Subcutaneous abdominal adipose tissue (tissue), 5 donors: ENCODE measurements at regions not wholly inside any gene's neighbourhood (a gene's known extent, or its start where the extent isn't known, plus 50 kb on each side); places are given as distances from the start of the nearest gene placed in this dataset.

Source experiments
- H3K27ac ChIP-seq: one replicate; pipeline ENCODE4 v1.7.0; 2013; ENCODE audit warnings: low read depth, mild to moderate bottlenecking, inconsistent platforms, low read length, moderate library complexity
- H3K27me3 ChIP-seq, 5 donors: one replicate each; pipeline ENCODE4 v1.7.0; 2013; ENCODE audit warnings: low read length in 5 of 5, inconsistent platforms in 1 of 5; ENCODE audit not compliant: control insufficient read depth in 5 of 5, insufficient read depth in 4 of 5
- H3K36me3 ChIP-seq, 5 donors: one replicate each; pipeline ENCODE4 v1.7.0; 2013; ENCODE audit warnings: low read length in 5 of 5; ENCODE audit not compliant: control insufficient read depth in 5 of 5, insufficient read depth in 5 of 5
- H3K4me1 ChIP-seq, 5 donors: one replicate each; pipeline ENCODE4 v1.7.0; 2013; ENCODE audit warnings: low read length in 5 of 5, mild to moderate bottlenecking in 3 of 5, moderate library complexity in 1 of 5; ENCODE audit not compliant: control insufficient read depth in 5 of 5, insufficient read depth in 5 of 5
- H3K4me3 ChIP-seq, 5 donors: one replicate each; pipeline ENCODE4 v1.7.0; 2013; ENCODE audit warnings: low read length in 5 of 5, low read depth in 1 of 5
- H3K9ac ChIP-seq, 5 donors: one replicate each; pipeline ENCODE4 v1.7.0; 2013; ENCODE audit warnings: low read length in 5 of 5, mild to moderate bottlenecking in 4 of 5, moderate library complexity in 3 of 5
- H3K9me3 ChIP-seq, 5 donors: one replicate each; pipeline ENCODE4 v1.7.0; 2013; ENCODE audit warnings: low read length in 5 of 5; ENCODE audit not compliant: control insufficient read depth in 5 of 5
- donor health status: healthy.
- donor health status: healthy.
- donor health status: healthy.
- donor health status: healthy.
- donor health status: healthy.

DNA sequence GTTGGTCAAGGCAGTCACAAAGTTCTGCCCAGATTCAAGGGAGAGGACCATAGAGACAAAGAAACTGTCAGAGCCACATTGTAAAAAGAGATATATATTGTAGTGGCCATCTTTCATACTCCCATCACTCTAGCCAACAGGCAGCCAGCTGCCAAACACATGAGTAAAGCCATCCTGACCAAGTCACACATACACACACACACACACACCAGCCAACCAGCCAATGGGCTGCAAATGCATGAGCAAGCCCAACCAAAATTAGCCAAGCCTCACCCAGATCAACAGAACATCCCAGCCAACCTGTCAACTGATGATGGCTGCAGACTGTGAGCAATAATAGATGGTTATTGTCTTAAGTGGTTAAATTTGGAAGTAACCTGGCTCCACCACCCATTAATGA is 120.7 kb downstream of the SEC16B start:
- Histone ChIP-seq H3K27ac (no peak overlapping the region), H3K4me3 (no peak overlapping the region), H3K27me3 (no peaks in the 10 kb centered on the region), H3K9me3 (peaks cover 0 to 5% (median 0%) of the 10 kb centered on the region in 5 donors), H3K4me1 (no peaks in the 10 kb centered on the region), H3K36me3 (no peaks in the 10 kb centered on the region), H3K9ac (no peak overlapping the region)

DNA sequence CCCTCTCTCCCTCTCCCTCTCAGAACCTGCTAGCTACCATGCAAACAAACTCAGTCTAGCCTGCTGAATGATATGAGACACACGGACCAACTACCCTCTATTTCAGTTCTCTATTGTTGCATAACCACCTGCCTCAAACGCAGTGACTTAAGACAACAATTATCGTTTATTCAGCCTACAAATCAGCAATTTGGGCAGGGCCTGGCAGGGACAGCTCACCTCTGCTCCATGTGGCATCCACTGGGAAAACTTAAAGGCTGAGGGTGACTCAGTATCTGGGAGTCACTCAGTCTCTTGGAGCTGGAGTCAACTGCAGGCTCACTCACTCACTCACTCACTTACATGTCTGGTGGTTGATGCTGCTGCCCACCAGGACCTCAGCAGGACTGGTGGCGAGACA is 121.3 kb downstream of the SEC16B start:
- H3K9me3 ChIP-seq: peaks cover 0 to 5% (median 0%) of the 10 kb centered on the region in 5 donors
- no peaks in the 10 kb centered on the region for H3K4me1 ChIP-seq
- no peak overlapping the region for H3K4me3 ChIP-seq
- no peaks in the 10 kb centered on the region for H3K36me3 ChIP-seq
- no peak overlapping the region for H3K27ac ChIP-seq
- H3K27me3 ChIP-seq: no peaks in the 10 kb centered on the region
- no peak overlapping the region for H3K9ac ChIP-seq

DNA sequence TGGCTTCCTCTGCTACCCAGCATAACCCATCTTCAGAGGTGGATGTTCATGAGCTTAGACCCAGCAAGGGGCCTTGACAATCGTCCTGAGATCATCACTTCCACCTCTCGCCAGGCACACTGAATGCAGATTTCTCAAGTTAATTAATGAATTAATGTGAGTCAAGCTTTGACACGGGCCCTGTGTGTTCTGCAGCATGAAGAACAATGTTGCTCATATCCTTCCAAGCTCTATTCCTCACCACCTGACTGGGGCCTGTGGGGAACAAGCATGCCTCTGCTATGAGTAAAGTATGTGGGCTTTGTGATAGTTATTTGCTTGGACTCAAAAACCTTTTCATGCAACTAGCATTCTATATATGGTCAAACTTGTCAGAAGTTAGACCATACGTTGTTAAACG is 122.0 kb downstream of the SEC16B start:
- Histone ChIP-seq H3K9ac (no peak overlapping the region), H3K4me3 (no peak overlapping the region), H3K27me3 (no peaks in the 10 kb centered on the region), H3K36me3 (no peaks in the 10 kb centered on the region), H3K27ac (no peak overlapping the region), H3K4me1 (no peaks in the 10 kb centered on the region), H3K9me3 (peaks cover 0 to 5% (median 0%) of the 10 kb centered on the region in 5 donors)

DNA sequence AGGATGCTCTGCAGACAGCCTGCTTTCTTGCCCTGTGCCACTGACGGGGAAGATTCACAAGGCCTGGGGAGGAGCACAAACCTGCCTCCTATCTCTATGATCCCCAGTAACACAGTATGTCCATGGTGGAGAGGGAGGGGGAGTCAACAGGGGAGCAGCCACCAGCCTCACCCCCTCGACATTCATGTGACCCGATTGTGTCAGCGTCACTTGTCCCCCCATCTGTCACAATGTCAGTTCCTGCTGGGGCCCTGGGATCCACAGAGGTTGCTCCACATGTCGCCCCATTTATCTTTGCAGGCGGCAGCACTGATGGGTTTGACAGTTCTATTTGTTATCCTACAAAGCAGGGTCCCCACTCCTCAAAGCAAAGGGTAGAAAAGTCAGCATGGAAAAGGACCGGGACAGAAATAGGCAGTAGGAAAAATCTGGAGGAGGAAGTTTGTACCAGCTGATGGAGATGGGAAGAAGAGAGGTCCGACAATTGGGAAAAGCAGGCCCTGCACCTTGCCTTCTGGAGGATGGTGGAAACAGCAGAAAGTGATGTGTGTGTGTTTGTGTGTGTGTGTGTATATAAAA is 130.9 kb downstream of the SEC16B start:
- peaks cover 0 to 3% (median 0%) of the 10 kb centered on the region in 5 donors for H3K9me3 ChIP-seq
- no peak overlapping the region for H3K9ac ChIP-seq
- no peak overlapping the region for H3K27ac ChIP-seq
- H3K27me3 ChIP-seq: no peaks in the 10 kb centered on the region
- no peaks in the 10 kb centered on the region for H3K4me1 ChIP-seq
- H3K4me3 ChIP-seq: no peak overlapping the region
- H3K36me3 ChIP-seq: no peaks in the 10 kb centered on the region

DNA sequence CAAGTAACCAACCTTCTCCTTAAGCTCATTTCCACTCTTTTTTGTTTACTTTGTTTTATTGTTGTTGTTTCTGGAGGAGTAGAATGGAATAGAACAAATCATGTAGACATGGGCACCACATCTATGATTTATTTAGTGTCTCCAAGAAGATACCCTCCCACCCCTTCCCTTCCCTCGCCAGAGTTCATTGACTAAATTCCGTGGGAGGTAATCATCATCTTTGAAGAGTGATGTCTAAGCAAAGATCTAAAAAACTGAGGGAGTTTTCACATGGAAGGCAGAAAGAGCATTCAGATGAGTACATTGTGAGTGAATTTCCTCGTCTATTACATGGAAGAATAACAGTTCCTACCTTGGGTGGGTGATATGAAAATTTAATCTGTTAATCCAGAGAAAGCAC is 136.2 kb downstream of the SEC16B start:
- H3K36me3 ChIP-seq: no peaks in the 10 kb centered on the region
- no peak overlapping the region for H3K27ac ChIP-seq
- H3K9ac ChIP-seq: no peak overlapping the region
- no peak overlapping the region for H3K4me3 ChIP-seq
- no peaks in the 10 kb centered on the region for H3K4me1 ChIP-seq
- peaks cover 0 to 3% (median 3%) of the 10 kb centered on the region in 5 donors for H3K9me3 ChIP-seq
- no peaks in the 10 kb centered on the region for H3K27me3 ChIP-seq

DNA sequence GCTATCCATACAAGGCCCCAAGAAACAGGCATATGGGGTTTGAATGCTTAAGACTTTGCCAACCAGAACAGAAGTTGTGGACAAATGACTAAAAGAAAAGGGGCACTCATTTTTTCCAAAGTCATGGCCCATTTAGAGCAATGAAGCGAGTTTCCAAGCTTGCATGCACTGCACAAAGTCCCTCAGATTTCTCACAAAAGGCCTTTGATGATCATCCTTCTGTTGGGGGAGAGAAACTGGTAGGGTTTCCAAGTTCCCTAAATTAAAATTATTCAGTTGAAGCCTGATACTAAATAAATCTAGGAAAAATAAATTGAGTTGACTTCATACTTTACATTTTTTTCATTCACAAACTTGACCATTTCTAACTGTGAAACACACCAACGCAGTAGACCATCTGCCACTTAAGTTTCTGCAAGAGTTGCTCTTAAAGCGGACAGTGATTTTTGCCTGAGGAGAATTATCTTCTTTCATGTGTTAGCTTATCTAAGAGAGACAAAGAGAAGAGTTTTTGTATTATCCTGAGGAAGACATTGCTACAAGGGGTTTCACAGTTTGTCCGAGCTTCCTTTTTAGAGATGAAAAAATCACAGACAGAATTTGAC is 139.2 kb downstream of the SEC16B start:
- Histone ChIP-seq H3K9me3 (peaks cover 0 to 3% (median 3%) of the 10 kb centered on the region in 5 donors), H3K9ac (no peak overlapping the region), H3K27ac (no peak overlapping the region), H3K27me3 (no peaks in the 10 kb centered on the region), H3K4me1 (no peaks in the 10 kb centered on the region), H3K36me3 (no peaks in the 10 kb centered on the region), H3K4me3 (no peak overlapping the region)

DNA sequence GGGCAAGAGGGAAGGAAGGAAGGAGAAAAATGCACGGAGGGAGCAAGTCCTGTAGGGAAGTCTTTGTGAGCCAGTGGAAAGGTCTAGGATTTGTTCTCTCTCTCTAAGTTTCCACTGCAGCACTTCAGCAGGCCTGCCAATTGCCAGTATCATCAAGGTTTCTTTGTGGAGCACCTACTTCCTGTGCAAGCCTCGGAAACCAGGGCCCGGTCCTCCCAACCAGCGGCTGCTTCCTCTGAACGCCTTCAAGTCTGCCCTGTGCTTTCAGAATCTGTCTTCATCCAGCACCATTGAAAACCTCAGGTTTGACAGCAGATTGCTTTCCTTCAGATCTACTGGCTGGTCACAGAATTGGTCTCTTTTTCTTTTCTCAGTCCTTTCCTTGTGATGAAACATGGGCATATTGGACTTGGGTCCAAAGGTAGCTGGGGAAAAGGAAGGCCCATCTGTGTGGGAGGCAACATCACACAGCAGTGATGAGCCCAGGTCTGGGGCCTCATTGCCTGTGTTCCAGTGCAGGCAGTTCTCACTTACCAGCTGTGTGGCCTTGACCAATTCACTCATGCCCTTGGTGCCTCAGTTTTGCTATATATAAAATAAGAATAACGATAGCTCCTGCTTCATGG is 144.5 kb downstream of the SEC16B start:
- H3K4me1 ChIP-seq: no peaks in the 10 kb centered on the region
- H3K9me3 ChIP-seq: peaks cover 0 to 3% (median 3%) of the 10 kb centered on the region in 5 donors
- no peak overlapping the region for H3K9ac ChIP-seq
- H3K36me3 ChIP-seq: no peaks in the 10 kb centered on the region
- H3K27me3 ChIP-seq: no peaks in the 10 kb centered on the region
- no peak overlapping the region for H3K4me3 ChIP-seq
- no peak overlapping the region for H3K27ac ChIP-seq

DNA sequence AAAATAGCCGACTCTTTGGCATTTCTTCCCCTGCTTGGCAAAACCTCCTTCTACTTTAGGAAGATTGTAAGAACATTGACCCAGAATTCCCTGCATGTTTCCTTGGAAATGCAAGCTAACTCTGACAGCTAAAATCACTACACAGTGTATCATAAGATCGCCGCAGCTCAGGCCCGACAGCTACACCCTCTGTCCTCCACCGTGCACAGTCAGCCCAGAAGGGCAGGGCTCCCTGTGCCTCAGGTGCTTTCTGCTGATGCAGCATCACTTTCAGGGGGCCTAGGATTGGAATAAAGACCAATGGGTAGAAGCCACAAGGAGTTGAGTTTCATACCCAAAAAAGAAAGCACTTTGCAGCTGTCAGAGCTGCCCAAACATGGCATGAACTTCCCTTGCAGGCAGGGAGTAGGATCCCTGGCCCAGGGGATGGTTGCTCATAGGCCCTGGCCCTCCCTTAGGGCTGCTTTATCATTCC is 145.3 kb downstream of the SEC16B start:
- H3K36me3 ChIP-seq: no peaks in the 10 kb centered on the region
- no peaks in the 10 kb centered on the region for H3K27me3 ChIP-seq
- no peaks in the 10 kb centered on the region for H3K4me1 ChIP-seq
- peaks cover 0 to 3% (median under 1%) of the 10 kb centered on the region in 5 donors for H3K9me3 ChIP-seq
- H3K27ac ChIP-seq: no peak overlapping the region
- no peak overlapping the region for H3K9ac ChIP-seq
- H3K4me3 ChIP-seq: no peak overlapping the region

DNA sequence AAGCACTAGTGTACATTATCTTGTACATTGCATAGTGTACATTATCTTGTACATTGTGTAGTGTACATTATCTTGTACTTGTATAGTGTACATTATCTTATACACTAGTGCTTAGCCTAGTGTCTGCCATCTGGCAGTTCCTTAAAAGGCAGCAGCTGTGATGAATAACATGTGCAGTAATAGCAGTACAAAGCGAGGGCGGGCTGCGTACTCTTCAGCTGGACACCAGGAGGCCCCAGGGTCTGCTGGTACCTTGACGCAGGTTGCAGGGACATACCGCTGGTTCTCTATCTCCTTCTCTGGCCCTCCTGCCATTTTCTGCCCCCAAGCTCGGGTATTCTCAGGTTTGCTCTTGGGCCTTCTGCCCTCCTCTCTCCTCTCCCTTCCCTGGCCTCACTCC is 149.6 kb downstream of the SEC16B start:
- peaks cover 0 to 6% (median 5%) of the 10 kb centered on the region in 5 donors for H3K9me3 ChIP-seq
- H3K27me3 ChIP-seq: no peaks in the 10 kb centered on the region
- H3K4me3 ChIP-seq: no peak overlapping the region
- no peaks in the 10 kb centered on the region for H3K4me1 ChIP-seq
- H3K27ac ChIP-seq: no peak overlapping the region
- no peak overlapping the region for H3K9ac ChIP-seq
- no peaks in the 10 kb centered on the region for H3K36me3 ChIP-seq
